Right cardiac atrium (tissue), 5 donors: ENCODE measurements at regions not wholly inside any gene's neighbourhood (a gene's known extent, or its start where the extent isn't known, plus 50 kb on each side); places are given as distances from the start of the nearest gene placed in this dataset.
"Not testable (repeated sequence)": the region's sequence is repeated elsewhere in the genome, so short reads cannot be mapped to it uniquely, and the experiment has no call there.

Source experiments
- ATAC-seq, 2 donors: fragments of 200-7000 bp; cut with Tn5 transposase; one replicate each; pipeline versions ENCODE4 v1.8.0 to v1.9.1; 2020; ENCODE audit warnings: moderate library complexity in 2 of 2, mild to moderate bottlenecking in 1 of 2
- DNase-seq, 3 donors: peaks; one replicate each; pipeline ENCODE4 v3.0.0-alpha.2; 2020
- H3K27ac ChIP-seq: one replicate; pipeline ENCODE4 v1.5.1; 2013; ENCODE audit warnings: mild to moderate bottlenecking, low read length, control low read depth, moderate library complexity
- H3K27me3 ChIP-seq: one replicate; pipeline ENCODE4 v1.6.1; 2013; ENCODE audit not compliant: control insufficient read depth, insufficient read depth
- H3K4me1 ChIP-seq: one replicate; pipeline ENCODE4 v1.6.1; 2013; ENCODE audit warnings: low read length; ENCODE audit not compliant: control insufficient read depth, insufficient read depth
- H3K4me3 ChIP-seq: one replicate; pipeline ENCODE4 v1.5.1; 2013; ENCODE audit warnings: low read length, control low read depth
- H3K9me3 ChIP-seq: one replicate; pipeline ENCODE4 v1.6.1; 2013; ENCODE audit warnings: low read length; ENCODE audit not compliant: control insufficient read depth
- WGBS: extraction: QIAGEN DNeasy Blood & Tissue Kit; methylation state at CpG from one replicate; pipeline ENCODE4 v1.1.7; 2013; 5-methylcytosine and 5-hydroxymethylcytosine counted together
- intact Hi-C, 4 donors: fragments of 100-400 bp; cut with DNase I; formaldehyde crosslinking; loops; one replicate each; pipeline versions ENCODE4 v1.11.0 to v1.14.0; 2022 to 2023
- donor health status: healthy with polysubstance abuse.
- donor health status: DM: no; HTN: yes; CAD: no.
- donor health status: DM: no; HTN: no; CAD: no.
- donor health status: DM: no; HTN: yes; CAD: no; lungs with severe emphysema.
- donor health status: DM: yes; HTN: yes; CAD: no.

DNA sequence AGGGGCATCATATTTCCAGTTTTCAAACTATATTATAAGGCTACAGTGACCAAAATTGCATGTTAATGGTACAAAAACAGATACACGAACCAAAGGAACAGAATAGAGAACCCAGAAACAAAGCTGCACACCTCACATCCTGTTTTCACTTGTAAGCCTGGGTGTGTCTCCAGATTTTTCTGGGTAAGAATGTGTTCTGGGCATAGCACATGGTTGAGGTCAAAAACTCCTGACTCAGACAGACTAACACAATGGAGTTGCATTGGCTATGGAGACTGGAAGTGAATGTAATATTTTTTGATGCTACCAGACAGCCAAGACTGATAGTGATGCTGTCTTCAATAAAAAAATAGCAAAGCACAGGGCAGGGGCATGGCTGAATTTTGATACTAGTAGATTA is 1175.2 kb downstream of the NXPH1 start:
- DNase-seq (no peak), ATAC-seq (no peak)
- no peaks in the 10 kb centered on the region for H3K4me1 ChIP-seq
- intact Hi-C loops: no loop called here
- no peak overlapping the region for H3K27ac ChIP-seq
- H3K27me3 ChIP-seq: no peaks in the 10 kb centered on the region
- H3K9me3 ChIP-seq: no peaks in the 10 kb centered on the region
- 58% methylated on average over 1 of the region's 1 CpG for WGBS
- no peak overlapping the region for H3K4me3 ChIP-seq

DNA sequence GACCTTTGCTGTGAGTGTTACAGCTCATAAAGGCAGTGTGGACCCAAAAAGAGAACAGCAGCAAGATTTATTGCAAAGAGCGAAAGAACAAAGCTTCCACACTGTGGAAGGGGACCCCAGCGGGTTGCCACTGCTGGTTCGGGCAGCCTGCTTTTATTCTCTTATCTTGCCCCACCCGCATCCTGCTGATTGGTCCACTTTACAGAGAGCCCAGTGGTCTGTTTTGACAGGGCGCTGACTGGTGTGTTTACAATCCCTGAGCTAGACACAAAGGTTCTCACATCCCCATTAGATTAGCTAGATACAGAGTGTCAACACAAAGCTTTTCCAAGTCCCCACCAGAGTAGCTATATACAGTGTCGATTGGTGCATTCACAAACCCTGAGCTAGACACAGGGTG is 1187.5 kb downstream of the NXPH1 start:
- H3K4me1 ChIP-seq, H3K9me3 ChIP-seq, H3K4me3 ChIP-seq, DNase-seq, H3K27me3 ChIP-seq, H3K27ac ChIP-seq, ATAC-seq, intact Hi-C loops: not testable (repeated sequence)
- WGBS: 84% methylated on average over 6 of the region's 6 CpGs

- H3K4me3 ChIP-seq, H3K27me3 ChIP-seq, H3K27ac ChIP-seq, intact Hi-C loops, ATAC-seq, H3K9me3 ChIP-seq, H3K4me1 ChIP-seq: not testable (repeated sequence)
- peak in 1 of 3 donors; percentile 28 for DNase-seq
- WGBS: 95% methylated on average over 44 of the region's 44 CpGs
Measured at GRCh38 chr7:9621306-9621902, 1188.0 kb downstream of the NXPH1 start.

- ATAC-seq (no peak), DNase-seq (peak in 1 of 3 donors; percentile 23)
- Histone ChIP-seq H3K4me3 (no peak overlapping the region), H3K9me3 (no peaks in the 10 kb centered on the region), H3K27me3 (no peaks in the 10 kb centered on the region), H3K27ac (no peak overlapping the region), H3K4me1 (no peaks in the 10 kb centered on the region)
- WGBS: 88% methylated on average over 9 of the region's 9 CpGs
- intact Hi-C loops: no loop called here
Measured at GRCh38 chr7:9621927-9622326, 1188.5 kb downstream of the NXPH1 start.

- H3K27ac ChIP-seq: no peak overlapping the region
- intact Hi-C loops: no loop called here
- DNase-seq: no peak
- ATAC-seq: no peak
- WGBS: 82% methylated on average over 3 of the region's 3 CpGs
- H3K27me3 ChIP-seq: no peaks in the 10 kb centered on the region
- H3K4me1 ChIP-seq: no peaks in the 10 kb centered on the region
- H3K4me3 ChIP-seq: no peak overlapping the region
- H3K9me3 ChIP-seq: no peaks in the 10 kb centered on the region
Measured at GRCh38 chr7:9625953-9626352, 1192.5 kb downstream of the NXPH1 start.

GRCh38 chr7:9645756-9646155 is 1212.3 kb downstream of the NXPH1 start:
- DNase-seq: no peak
- Histone ChIP-seq H3K4me1 (no peaks in the 10 kb centered on the region), H3K27ac (no peak overlapping the region), H3K27me3 (no peaks in the 10 kb centered on the region), H3K9me3 (no peaks in the 10 kb centered on the region), H3K4me3 (no peak overlapping the region)
- intact Hi-C loops: no loop called here
- no peak for ATAC-seq
- 62% methylated on average over 2 of the region's 2 CpGs for WGBS

GRCh38 chr7:9657257-9657656 is 1223.8 kb downstream of the NXPH1 start:
- ATAC-seq (no peak), DNase-seq (no peak)
- intact Hi-C loops: no loop called here
- 87% methylated on average over 4 of the region's 4 CpGs for WGBS
- Histone ChIP-seq H3K4me3 (no peak overlapping the region), H3K4me1 (no peaks in the 10 kb centered on the region), H3K27me3 (no peaks in the 10 kb centered on the region), H3K27ac (no peak overlapping the region), H3K9me3 (no peaks in the 10 kb centered on the region)

DNA sequence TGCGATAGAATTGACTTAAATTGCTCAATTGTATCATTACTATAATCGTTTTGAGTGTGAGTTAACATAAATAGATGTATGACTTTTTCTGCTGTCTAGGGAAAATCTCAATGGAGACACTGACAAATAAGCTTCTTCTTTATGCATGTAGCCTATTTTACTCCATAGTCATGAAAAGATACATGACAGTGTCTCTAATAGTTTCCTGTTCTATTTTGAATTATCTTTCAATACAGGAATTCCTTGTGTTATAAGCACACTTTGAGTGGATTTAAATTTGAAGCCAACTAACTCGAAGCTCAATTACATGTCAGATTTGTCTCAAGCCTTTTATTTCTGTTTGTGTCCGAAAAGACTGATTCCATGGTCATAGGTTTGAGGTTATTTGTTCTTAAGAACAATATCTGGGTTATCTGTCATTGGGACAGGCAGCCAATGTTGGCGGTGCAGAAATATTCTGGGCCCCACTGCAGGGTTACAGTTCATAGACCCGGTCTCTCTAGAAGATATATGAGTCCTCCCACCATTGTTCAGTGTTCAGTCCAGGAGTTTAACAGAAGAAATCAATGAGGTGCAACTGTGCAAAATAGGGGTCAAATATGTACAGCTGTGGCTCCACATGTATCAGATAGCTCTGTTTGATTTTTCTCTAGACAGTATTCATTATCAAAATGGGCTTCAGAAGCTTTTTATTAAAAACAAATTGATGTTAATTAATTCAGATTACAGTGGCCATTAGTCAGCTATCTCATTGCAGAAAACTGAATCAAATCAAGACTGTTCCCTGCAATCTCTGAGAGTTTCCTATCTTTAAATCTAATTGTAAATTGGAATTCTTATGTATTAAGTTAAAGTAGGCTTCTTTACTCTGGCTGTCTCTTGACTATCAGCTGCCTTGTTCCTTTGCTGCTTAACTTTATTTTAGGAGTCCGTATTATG is 1238.8 kb downstream of the NXPH1 start:
- no peaks in the 10 kb centered on the region for H3K4me1 ChIP-seq
- no peaks in the 10 kb centered on the region for H3K27me3 ChIP-seq
- H3K27ac ChIP-seq: no peak overlapping the region
- intact Hi-C loops: no loop called here
- 76% methylated on average over 7 of the region's 7 CpGs for WGBS
- H3K4me3 ChIP-seq: no peak overlapping the region
- ATAC-seq (no peak), DNase-seq (no peak)
- no peaks in the 10 kb centered on the region for H3K9me3 ChIP-seq

- 95% methylated on average over 2 of the region's 2 CpGs for WGBS
- no peaks in the 10 kb centered on the region for H3K9me3 ChIP-seq
- H3K4me3 ChIP-seq: no peak overlapping the region
- no peak overlapping the region for H3K27ac ChIP-seq
- intact Hi-C loops: no loop called here
- no peaks in the 10 kb centered on the region for H3K4me1 ChIP-seq
- ATAC-seq (no peak), DNase-seq (no peak)
- no peaks in the 10 kb centered on the region for H3K27me3 ChIP-seq
Measured at GRCh38 chr7:9680713-9681112, 1247.3 kb downstream of the NXPH1 start.

DNA sequence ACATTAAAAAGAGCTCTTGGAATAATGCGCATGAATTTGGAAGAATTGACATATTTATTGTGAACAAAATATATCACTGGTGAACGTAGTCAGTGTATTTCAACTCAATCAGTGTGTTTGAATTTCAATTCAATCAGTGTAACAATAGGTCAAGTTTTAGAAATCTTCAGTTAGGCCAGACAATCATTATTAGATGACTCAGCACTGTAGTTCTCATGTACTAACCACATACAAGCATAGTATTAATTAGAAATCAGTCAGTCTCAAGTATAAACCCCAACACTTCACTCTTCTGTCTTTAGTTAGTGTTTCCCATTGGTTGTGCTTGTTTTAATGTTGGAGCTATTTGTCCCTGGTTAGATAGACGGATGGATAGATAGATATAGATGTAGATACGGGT is 1247.9 kb downstream of the NXPH1 start:
- no peak overlapping the region for H3K27ac ChIP-seq
- ATAC-seq: no peak
- no peak overlapping the region for H3K4me3 ChIP-seq
- WGBS: 80% methylated on average over 4 of the region's 4 CpGs
- H3K27me3 ChIP-seq: no peaks in the 10 kb centered on the region
- intact Hi-C loops: no loop called here
- no peaks in the 10 kb centered on the region for H3K9me3 ChIP-seq
- H3K4me1 ChIP-seq: no peaks in the 10 kb centered on the region
- DNase-seq: no peak

GRCh38 chr7:9691286-9691685 is 1257.9 kb downstream of the NXPH1 start:
- DNase-seq: no peak
- Histone ChIP-seq H3K4me1 (no peaks in the 10 kb centered on the region), H3K4me3 (no peak overlapping the region), H3K27ac (no peak overlapping the region), H3K27me3 (no peaks in the 10 kb centered on the region), H3K9me3 (no peaks in the 10 kb centered on the region)
- ATAC-seq: no peak
- intact Hi-C loops: no loop called here
- 80% methylated on average over 2 of the region's 2 CpGs for WGBS
